ENCODE measurements at regions not wholly inside any gene's neighbourhood (a gene's known extent, or its start where the extent isn't known, plus 50 kb on each side); places are given as distances from the start of the nearest gene placed in this dataset.

- TF ChIP-seq CTCF (conservative IDR thresholded peaks at IDR 0.05 in 1 of 2, IDR thresholded peaks at IDR 0.05 in 1 of 2; ENCODE audit: low read depth in 1 of 2, low read length in 2 of 2) (no peak), EZH2 (IDR thresholded peaks at IDR 0.05; ENCODE audit: low read length, missing control alignments) (no peak)
Observed at GRCh38 chr5:39520232-39520572, 95.4 kb upstream of the DAB2 start.

All from fibroblast of lung (primary cell).